ENCODE measurements at regions not wholly inside any gene's neighbourhood (a gene's known extent, or its start where the extent isn't known, plus 50 kb on each side); places are given as distances from the start of the nearest gene placed in this dataset.

- H3K36me3 Mint-ChIP-seq (ENCODE audit: low read depth) = no peaks in the 10 kb centered on the region
- H3K4me3 Mint-ChIP-seq = no peak overlapping the region
- Histone ChIP-seq H3K79me2 (replicated peaks; ENCODE audit: insufficient read depth) (no peaks in the 10 kb centered on the region), H3K36me3 (ENCODE audit: insufficient read depth) (no peaks in the 10 kb centered on the region), H2AFZ (no peak overlapping the region), H3K9me2 (ENCODE audit: insufficient read depth) (0 out of 2 replicates have a peak, but pooled peaks cover 3% of the 10 kb centered on the region), H3F3A (replicated peaks; ENCODE audit: low read depth) (no peaks in the 10 kb centered on the region), H4K20me1 (replicated peaks; ENCODE audit: insufficient read depth) (no peaks in the 10 kb centered on the region), H3K4me1 (ENCODE audit: insufficient read depth) (peaks cover 14% of the 10 kb centered on the region), H3K27me3 (ENCODE audit: insufficient read depth) (0 out of 2 replicates have a peak, but pooled peaks cover 5% of the 10 kb centered on the region), H3K27ac (ENCODE audit: low read depth) (no peak overlapping the region), H3K4me3 (no peak overlapping the region), H3K4me2 (peak overlapping the region; percentile 45; the same call in 1 of the 2 replicates)
- no peaks in the 10 kb centered on the region for H3K27me3 Mint-ChIP-seq (ENCODE audit: insufficient read depth, low read depth, poor library complexity)
- H3K9me3 Mint-ChIP-seq = no peaks in the 10 kb centered on the region
- no peak overlapping the region for H3K27ac Mint-ChIP-seq
- ATAC-seq (no peak), DNase-seq (ENCODE audit: low spot score) (no peak)
- TF ChIP-seq EZH2phosphoT487 (IDR thresholded peaks at IDR 0.05; ENCODE audit: unreplicated experiment) (no peak), POLR2AphosphoS5 (IDR thresholded peaks at IDR 0.05; ENCODE audit: low read depth) (no peak), ZNF114 (CRISPR knock-in tag; IDR thresholded peaks at IDR 0.05) (no peak), EZH2 (IDR thresholded peaks at IDR 0.05; ENCODE audit: low read depth, unreplicated experiment) (no peak), CTCF (conservative IDR thresholded peaks at IDR 0.05; ENCODE audit: low read depth in 2 of 2) (no peak), NANOG (IDR thresholded peaks at IDR 0.05; ENCODE audit: borderline replicate concordance) (no peak), CREB1 (CRISPR knock-in tag; IDR thresholded peaks at IDR 0.05; ENCODE audit: low read depth) (no peak), ZNF462 (CRISPR knock-in tag; IDR thresholded peaks at IDR 0.05) (no peak), REST (IDR thresholded peaks at IDR 0.05; ENCODE audit: unreplicated experiment) (no peak), JUNB (IDR thresholded peaks at IDR 0.05; ENCODE audit: unreplicated experiment) (no peak), STAT1 (IDR thresholded peaks at IDR 0.05; ENCODE audit: unreplicated experiment) (no peak), ETS1 (IDR thresholded peaks at IDR 0.05) (no peak), ZNF331 (CRISPR knock-in tag; IDR thresholded peaks at IDR 0.05; ENCODE audit: low read depth) (no peak)
- peaks cover 11% of the 10 kb centered on the region for H3K4me1 Mint-ChIP-seq
These were observed 826.1 kb downstream of the STPG2 start for GRCh38 chr4:97317201-97317600.

All from GM23338 (cell line).